ENCODE measurements at regions not wholly inside any gene's neighbourhood (a gene's known extent, or its start where the extent isn't known, plus 50 kb on each side); places are given as distances from the start of the nearest gene placed in this dataset.
A peak's percentile ranks its signal among the peaks of the same experiment; 100 is the strongest.

GRCh38 chr2:146527166-146527565, 1317.7 kb upstream of the ACVR2A start:
- DNase-seq (no peak), ATAC-seq (no peak)
- ChIA-PET CTCF (no interaction called here), POLR2A (ENCODE audit: unreplicated experiment) (no interaction called here)
- Histone ChIP-seq H4K20me1 (ENCODE audit: low read length) (no peaks in the 10 kb centered on the region), H3K9me2 (replicated peaks; ENCODE audit: low read length) (no peaks in the 10 kb centered on the region), H3K9ac (ENCODE audit: low read length) (no peak overlapping the region), H3K27ac (ENCODE audit: low read length) (no peak overlapping the region), H3K27me3 (ENCODE audit: low read length) (no peaks in the 10 kb centered on the region), H3K4me1 (ENCODE audit: insufficient read depth, low read length) (no peaks in the 10 kb centered on the region), H3K79me2 (ENCODE audit: low read length) (no peaks in the 10 kb centered on the region), H3K4me3 (ENCODE audit: low read length) (no peak overlapping the region), H2AFZ (ENCODE audit: low read length) (no peak overlapping the region), H3K4me2 (ENCODE audit: low read length) (no peak overlapping the region), H3K36me3 (ENCODE audit: low read depth, low read length) (no peaks in the 10 kb centered on the region), H3F3A (ENCODE audit: low read length, unreplicated experiment) (no peaks in the 10 kb centered on the region), H3K9me3 (ENCODE audit: low read length) (no peaks in the 10 kb centered on the region)
- intact Hi-C loops (cut with micrococcal nuclease) = no loop called here
- BruUV-seq (replicated peaks) = no TSS peak
- TF ChIP-seq EZH2 (IDR thresholded peaks at IDR 0.05; ENCODE audit: low read length, unreplicated experiment) = no peak
- TF ChIP-seq EZH2phosphoT487 (IDR thresholded peaks at IDR 0.05; ENCODE audit: borderline replicate concordance, low read length) = no peak
- TF ChIP-seq CTCF (conservative IDR thresholded peaks at IDR 0.05; ENCODE audit: low read depth, low read length) = no peak

- no peak overlapping the region for H3K27ac ChIP-seq (ENCODE audit: low read length)
- H3K9ac ChIP-seq (ENCODE audit: low read length) = no peak overlapping the region
- no peaks in the 10 kb centered on the region for H3K79me2 ChIP-seq (ENCODE audit: low read length)
- no peak overlapping the region for H3K4me3 ChIP-seq (ENCODE audit: low read length)
- H3K4me1 ChIP-seq (ENCODE audit: insufficient read depth, low read length) = no peaks in the 10 kb centered on the region
- CTCF ChIA-PET = interaction anchor here (0.7 kb wide), 1 partner anchor 476 kb away, joined by 3 read pairs; no protein-coding TSS in a partner anchor
- H3K9me3 ChIP-seq (ENCODE audit: low read length) = no peaks in the 10 kb centered on the region
- no peak overlapping the region for H3K4me2 ChIP-seq (ENCODE audit: low read length)
- H3F3A ChIP-seq (ENCODE audit: low read length, unreplicated experiment) = no peaks in the 10 kb centered on the region
- no peaks in the 10 kb centered on the region for H3K27me3 ChIP-seq (ENCODE audit: low read length)
- no peaks in the 10 kb centered on the region for H3K36me3 ChIP-seq (ENCODE audit: low read depth, low read length)
- no peaks in the 10 kb centered on the region for H4K20me1 ChIP-seq (ENCODE audit: low read length)
- no peak overlapping the region for H2AFZ ChIP-seq (ENCODE audit: low read length)
- intact Hi-C loops (cut with micrococcal nuclease) = loop anchor here (1.0 to 2.0 kb wide), 4 partner anchors 78 to 475 kb away; no protein-coding TSS in a partner anchor
- POLR2A ChIA-PET (ENCODE audit: unreplicated experiment) = no interaction called here
- TF ChIP-seq CTCF (conservative IDR thresholded peaks at IDR 0.05; ENCODE audit: low read depth, low read length) (peak; percentile 69), EZH2 (IDR thresholded peaks at IDR 0.05; ENCODE audit: low read length, unreplicated experiment) (no peak)
- ATAC-seq (no peak), DNase-seq (peak; percentile 59)
- BruUV-seq (replicated peaks) = no TSS peak
- no peaks in the 10 kb centered on the region for H3K9me2 ChIP-seq (replicated peaks; ENCODE audit: low read length)
Measured at GRCh38 chr2:146523196-146523595, 1321.6 kb upstream of the ACVR2A start.

- H3K4me2 ChIP-seq (ENCODE audit: low read length) = no peak overlapping the region
- POLR2A ChIA-PET (ENCODE audit: unreplicated experiment) = no interaction called here
- no peaks in the 10 kb centered on the region for H3F3A ChIP-seq (ENCODE audit: low read length, unreplicated experiment)
- H3K36me3 ChIP-seq (ENCODE audit: low read depth, low read length) = no peaks in the 10 kb centered on the region
- no peak overlapping the region for H3K27ac ChIP-seq (ENCODE audit: low read length)
- no peaks in the 10 kb centered on the region for H3K9me2 ChIP-seq (replicated peaks; ENCODE audit: low read length)
- ATAC-seq = no peak
- BruUV-seq (replicated peaks) = no TSS peak
- H4K20me1 ChIP-seq (ENCODE audit: low read length) = no peaks in the 10 kb centered on the region
- DNase-seq = no peak
- no peak overlapping the region for H3K9ac ChIP-seq (ENCODE audit: low read length)
- TF ChIP-seq CTCF (conservative IDR thresholded peaks at IDR 0.05; ENCODE audit: low read depth, low read length) = no peak
- TF ChIP-seq EZH2 (IDR thresholded peaks at IDR 0.05; ENCODE audit: low read length, unreplicated experiment) = no peak
- no peak for TF ChIP-seq EZH2phosphoT487 (IDR thresholded peaks at IDR 0.05; ENCODE audit: borderline replicate concordance, low read length)
- H3K27me3 ChIP-seq (ENCODE audit: low read length) = no peaks in the 10 kb centered on the region
- no peak overlapping the region for H2AFZ ChIP-seq (ENCODE audit: low read length)
- H3K4me3 ChIP-seq (ENCODE audit: low read length) = no peak overlapping the region
- intact Hi-C loops (cut with micrococcal nuclease) = no loop called here
- CTCF ChIA-PET = no interaction called here
- H3K9me3 ChIP-seq (ENCODE audit: low read length) = no peaks in the 10 kb centered on the region
- H3K79me2 ChIP-seq (ENCODE audit: low read length) = no peaks in the 10 kb centered on the region
- H3K4me1 ChIP-seq (ENCODE audit: insufficient read depth, low read length) = no peaks in the 10 kb centered on the region
Measured at GRCh38 chr2:146506851-146507250, 1338.0 kb upstream of the ACVR2A start.

Data from PC-3 (cell line).